ENCODE measurements at regions not wholly inside any gene's neighbourhood (a gene's known extent, or its start where the extent isn't known, plus 50 kb on each side); places are given as distances from the start of the nearest gene placed in this dataset.

DNA sequence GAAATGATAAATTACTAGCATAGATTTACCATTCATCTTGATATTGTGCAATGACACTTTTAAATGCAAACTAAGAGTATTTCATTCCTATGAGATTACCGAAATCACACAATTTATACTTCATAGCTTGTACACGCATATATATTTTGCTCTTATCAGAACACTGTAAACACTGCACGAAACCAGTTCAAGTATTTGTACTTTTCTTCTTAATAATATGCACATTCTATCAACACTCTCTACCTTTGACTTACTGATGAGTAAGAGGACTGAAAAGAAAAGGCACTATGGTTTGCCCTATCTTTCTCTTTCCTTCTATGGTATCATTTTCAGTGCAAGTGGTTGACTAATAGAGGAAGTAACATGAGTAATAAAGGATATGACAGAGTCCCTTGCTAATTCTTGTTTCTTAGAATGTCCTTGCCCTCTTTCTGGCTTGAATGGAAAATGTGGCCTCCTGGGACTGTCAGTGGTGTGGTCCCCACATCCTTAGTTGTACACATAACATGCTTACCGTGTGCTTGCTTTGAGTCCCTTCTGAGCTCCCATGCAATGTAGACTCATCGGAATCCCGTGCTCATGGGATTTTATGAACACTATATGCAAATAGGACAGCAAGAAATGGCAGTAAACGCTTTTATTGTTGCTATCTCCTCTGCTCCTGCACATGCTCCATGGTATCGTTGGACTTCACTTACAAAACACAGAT is 363.5 kb upstream of the TNP1 start (continued):
- TF ChIP-seq PAX5 (IDR thresholded peaks at IDR 0.05; ENCODE audit: borderline replicate concordance, low read depth, low read length) (peak; percentile 90; the same call in 1 of the 2 replicates), POLR2A (IDR thresholded peaks at IDR 0.05; ENCODE audit: low read depth, low read length) (no peak), ETV6 (conservative IDR thresholded peaks at IDR 0.05 in 1 of 2, IDR thresholded peaks at IDR 0.05 in 1 of 2; ENCODE audit: borderline replicate concordance in 1 of 2, low read depth in 1 of 2) (peak in 1 of 2 experiments; percentile 97; a peak in 2 of 4 replicates), HCFC1 (IDR thresholded peaks at IDR 0.05; ENCODE audit: low read length) (no peak), FOXM1 (IDR thresholded peaks at IDR 0.05; ENCODE audit: low read depth, low read length) (peak; percentile 96; the same call in 1 of the 2 replicates), JUNB (IDR thresholded peaks at IDR 0.05) (peak; percentile 99), SMAD1 (IDR thresholded peaks at IDR 0.05; ENCODE audit: low read depth, partially characterized antibody) (peak; percentile 32), SMAD5 (IDR thresholded peaks at IDR 0.05; ENCODE audit: low read depth) (no peak), FOXK2 (IDR thresholded peaks at IDR 0.05) (peak; percentile 57), ZNF207 (IDR thresholded peaks at IDR 0.05; ENCODE audit: borderline replicate concordance) (no peak), NR2F1 (conservative IDR thresholded peaks at IDR 0.05) (peak; percentile 57; the same call in 1 of the 2 replicates), BCL11A (IDR thresholded peaks at IDR 0.05; ENCODE audit: low read depth, low read length) (peak; percentile 98), ZNF217 (IDR thresholded peaks at IDR 0.05) (peak; percentile 55; the same call in 1 of the 2 replicates), EP300 (IDR thresholded peaks at IDR 0.05; ENCODE audit: borderline replicate concordance in 1 of 2, control insufficient read depth in 1 of 2, low read depth in 2 of 2, low read length in 2 of 2) (peak; percentile 90 to 96), BHLHE40 (IDR thresholded peaks at IDR 0.05; ENCODE audit: borderline replicate concordance in 1 of 2, low read depth in 2 of 2, low read length in 1 of 2) (peak; percentile 74 to 80), MTA3 (IDR thresholded peaks at IDR 0.05; ENCODE audit: borderline replicate concordance, low read length) (peak; percentile 98), KDM1A (IDR thresholded peaks at IDR 0.05; ENCODE audit: borderline replicate concordance) (no peak), STAT3 (IDR thresholded peaks at IDR 0.05; ENCODE audit: low read depth, low read length) (peak; percentile 97; the same call in 1 of the 2 replicates), IKZF2 (IDR thresholded peaks at IDR 0.05) (peak; percentile 92 to 94), NFIC (IDR thresholded peaks at IDR 0.05; ENCODE audit: low read depth, low read length) (peak; percentile 99), CBX5 (IDR thresholded peaks at IDR 0.05; ENCODE audit: low read depth) (peak; percentile 85), CBFB (IDR thresholded peaks at IDR 0.05; ENCODE audit: low read depth) (peak; percentile 94)
- TF ChIP-seq, protein P1, sequence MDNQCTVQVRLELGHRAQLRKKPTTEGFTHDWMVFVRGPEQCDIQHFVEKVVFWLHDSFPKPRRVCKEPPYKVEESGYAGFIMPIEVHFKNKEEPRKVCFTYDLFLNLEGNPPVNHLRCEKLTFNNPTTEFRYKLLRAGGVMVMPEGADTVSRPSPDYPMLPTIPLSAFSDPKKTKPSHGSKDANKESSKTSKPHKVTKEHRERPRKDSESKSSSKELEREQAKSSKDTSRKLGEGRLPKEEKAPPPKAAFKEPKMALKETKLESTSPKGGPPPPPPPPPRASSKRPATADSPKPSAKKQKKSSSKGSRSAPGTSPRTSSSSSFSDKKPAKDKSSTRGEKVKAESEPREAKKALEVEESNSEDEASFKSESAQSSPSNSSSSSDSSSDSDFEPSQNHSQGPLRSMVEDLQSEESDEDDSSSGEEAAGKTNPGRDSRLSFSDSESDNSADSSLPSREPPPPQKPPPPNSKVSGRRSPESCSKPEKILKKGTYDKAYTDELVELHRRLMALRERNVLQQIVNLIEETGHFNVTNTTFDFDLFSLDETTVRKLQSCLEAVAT (IDR thresholded peaks at IDR 0.05): peak; percentile 46; the same call in 1 of the 2 replicates
- TF ChIP-seq, protein P2, sequence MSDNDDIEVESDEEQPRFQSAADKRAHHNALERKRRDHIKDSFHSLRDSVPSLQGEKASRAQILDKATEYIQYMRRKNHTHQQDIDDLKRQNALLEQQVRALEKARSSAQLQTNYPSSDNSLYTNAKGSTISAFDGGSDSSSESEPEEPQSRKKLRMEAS (IDR thresholded peaks at IDR 0.05; ENCODE audit: low read depth, low read length): 0 out of 2 replicates have a peak, but pooled peaks have one; percentile 43
- TF ChIP-seq, protein P3, sequence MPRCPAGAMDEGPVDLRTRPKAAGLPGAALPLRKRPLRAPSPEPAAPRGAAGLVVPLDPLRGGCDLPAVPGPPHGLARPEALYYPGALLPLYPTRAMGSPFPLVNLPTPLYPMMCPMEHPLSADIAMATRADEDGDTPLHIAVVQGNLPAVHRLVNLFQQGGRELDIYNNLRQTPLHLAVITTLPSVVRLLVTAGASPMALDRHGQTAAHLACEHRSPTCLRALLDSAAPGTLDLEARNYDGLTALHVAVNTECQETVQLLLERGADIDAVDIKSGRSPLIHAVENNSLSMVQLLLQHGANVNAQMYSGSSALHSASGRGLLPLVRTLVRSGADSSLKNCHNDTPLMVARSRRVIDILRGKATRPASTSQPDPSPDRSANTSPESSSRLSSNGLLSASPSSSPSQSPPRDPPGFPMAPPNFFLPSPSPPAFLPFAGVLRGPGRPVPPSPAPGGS (IDR thresholded peaks at IDR 0.05; ENCODE audit: borderline replicate concordance, insufficient read depth, low read depth, low read length, poor library complexity, severe bottlenecking): peak; percentile 97
- TF ChIP-seq, protein P4, sequence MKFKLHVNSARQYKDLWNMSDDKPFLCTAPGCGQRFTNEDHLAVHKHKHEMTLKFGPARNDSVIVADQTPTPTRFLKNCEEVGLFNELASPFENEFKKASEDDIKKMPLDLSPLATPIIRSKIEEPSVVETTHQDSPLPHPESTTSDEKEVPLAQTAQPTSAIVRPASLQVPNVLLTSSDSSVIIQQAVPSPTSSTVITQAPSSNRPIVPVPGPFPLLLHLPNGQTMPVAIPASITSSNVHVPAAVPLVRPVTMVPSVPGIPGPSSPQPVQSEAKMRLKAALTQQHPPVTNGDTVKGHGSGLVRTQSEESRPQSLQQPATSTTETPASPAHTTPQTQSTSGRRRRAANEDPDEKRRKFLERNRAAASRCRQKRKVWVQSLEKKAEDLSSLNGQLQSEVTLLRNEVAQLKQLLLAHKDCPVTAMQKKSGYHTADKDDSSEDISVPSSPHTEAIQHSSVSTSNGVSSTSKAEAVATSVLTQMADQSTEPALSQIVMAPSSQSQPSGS (IDR thresholded peaks at IDR 0.05; ENCODE audit: low read length): peak; percentile 99
- TF ChIP-seq, protein P5, sequence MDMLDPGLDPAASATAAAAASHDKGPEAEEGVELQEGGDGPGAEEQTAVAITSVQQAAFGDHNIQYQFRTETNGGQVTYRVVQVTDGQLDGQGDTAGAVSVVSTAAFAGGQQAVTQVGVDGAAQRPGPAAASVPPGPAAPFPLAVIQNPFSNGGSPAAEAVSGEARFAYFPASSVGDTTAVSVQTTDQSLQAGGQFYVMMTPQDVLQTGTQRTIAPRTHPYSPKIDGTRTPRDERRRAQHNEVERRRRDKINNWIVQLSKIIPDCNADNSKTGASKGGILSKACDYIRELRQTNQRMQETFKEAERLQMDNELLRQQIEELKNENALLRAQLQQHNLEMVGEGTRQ (IDR thresholded peaks at IDR 0.05; ENCODE audit: borderline replicate concordance, low read depth, low read length): no peak

Data from GM12878 (cell line).